HG03039 (cell line): ENCODE measurements at regions not wholly inside any gene's neighbourhood (a gene's known extent, or its start where the extent isn't known, plus 50 kb on each side); places are given as distances from the start of the nearest gene placed in this dataset.
"Not testable (repeated sequence)": the region's sequence is repeated elsewhere in the genome, so short reads cannot be mapped to it uniquely, and the experiment has no call there.

Source experiments
- ATAC-seq: cut with Tn5 transposase; IDR thresholded peaks from one replicate; pipeline ENCODE4 v1.9.1; 2021; ENCODE audit warnings: mild to moderate bottlenecking, moderate library complexity; ENCODE audit not compliant: unreplicated experiment

DNA sequence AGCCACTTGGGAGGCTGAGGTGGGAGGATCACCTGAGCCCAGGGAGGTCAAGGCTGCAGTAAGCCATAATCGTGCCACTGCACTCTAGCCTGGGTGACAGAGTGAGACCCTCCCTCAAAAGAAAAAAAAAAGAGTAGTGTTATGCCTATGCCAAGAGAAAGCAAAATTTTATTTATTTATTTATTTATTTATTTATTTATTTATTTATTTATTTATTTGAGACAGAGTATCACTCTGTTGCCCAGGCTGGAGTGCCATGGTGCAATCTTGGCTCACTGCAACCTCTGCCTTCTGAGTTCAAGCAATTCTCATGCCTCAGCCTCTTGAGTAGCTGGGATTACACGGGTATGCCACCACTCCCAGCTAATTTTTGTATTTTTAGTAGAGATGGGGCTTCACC lies 72.6 kb upstream of the RAPGEF2 start:
- not testable (repeated sequence) for ATAC-seq

- ATAC-seq, result peak; percentile 53
Observed at GRCh38 chr4:159035570-159035969, 67.3 kb upstream of the RAPGEF2 start.

DNA sequence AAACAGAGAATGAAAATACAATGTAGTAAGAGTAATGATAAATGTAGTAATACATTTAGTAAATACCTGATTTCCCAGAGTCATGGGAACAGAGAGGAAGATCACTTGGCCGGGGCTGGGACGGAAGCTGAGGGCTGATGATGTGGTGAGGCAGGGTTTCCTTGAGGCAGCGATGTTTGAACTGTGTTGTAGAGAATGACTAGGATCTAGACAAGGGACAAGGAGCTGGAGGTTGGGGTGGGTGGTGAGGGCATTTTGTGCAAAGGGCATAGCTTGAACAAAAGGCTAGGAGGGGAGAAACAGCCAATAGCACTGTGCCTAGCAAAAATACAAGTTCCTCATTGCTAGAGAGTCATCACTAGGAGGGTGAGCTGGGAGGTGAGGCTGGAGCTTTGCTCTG lies 64.3 kb upstream of the RAPGEF2 start:
- ATAC-seq, result no peak

DNA sequence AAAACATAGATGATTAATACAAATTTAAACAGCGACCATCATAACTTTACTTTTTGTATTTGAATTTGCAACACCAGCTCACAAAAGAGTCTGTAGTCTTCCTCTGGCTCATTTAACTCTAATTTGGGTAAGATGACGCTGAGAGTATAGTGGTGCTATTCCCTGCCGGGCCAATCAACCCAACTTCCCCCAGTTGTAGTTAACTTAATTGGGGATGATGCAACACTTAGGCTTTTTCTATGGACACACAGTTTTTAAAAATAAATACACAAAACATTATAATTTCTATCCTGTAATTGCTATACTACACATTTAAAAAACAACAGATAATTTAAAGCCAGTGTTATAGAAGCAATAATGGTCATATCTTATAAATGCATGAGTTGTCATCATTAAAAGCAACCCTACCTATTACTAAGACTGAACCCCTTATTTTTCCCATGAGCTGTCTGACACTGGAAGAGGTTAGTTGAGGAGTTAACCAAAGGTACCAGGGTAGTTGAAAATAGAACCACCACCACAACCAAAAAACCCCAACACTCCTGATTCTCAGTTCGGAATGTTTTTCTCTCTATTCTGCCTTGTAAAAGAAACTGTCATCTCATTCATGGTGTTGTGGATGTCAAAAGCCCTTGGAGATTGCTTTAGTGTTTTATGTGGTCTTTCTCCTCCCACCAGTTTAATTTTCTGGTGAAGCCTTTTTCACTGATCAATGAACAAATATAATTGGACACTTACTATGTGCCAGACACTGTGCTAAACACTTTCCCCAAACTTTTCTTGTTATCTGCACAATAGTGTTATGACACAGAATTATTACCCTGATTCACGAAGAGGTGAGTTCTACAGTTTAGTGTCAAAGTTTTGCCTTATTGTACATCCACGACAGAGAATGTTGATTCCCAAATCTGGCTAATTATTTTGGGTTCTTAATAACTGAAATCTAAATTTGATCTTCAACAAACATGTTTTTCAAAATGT lies 61.5 kb upstream of the RAPGEF2 start:
- no peak for ATAC-seq

- ATAC-seq, result no peak
Observed at GRCh38 chr4:159042097-159042605, 60.7 kb upstream of the RAPGEF2 start.

DNA sequence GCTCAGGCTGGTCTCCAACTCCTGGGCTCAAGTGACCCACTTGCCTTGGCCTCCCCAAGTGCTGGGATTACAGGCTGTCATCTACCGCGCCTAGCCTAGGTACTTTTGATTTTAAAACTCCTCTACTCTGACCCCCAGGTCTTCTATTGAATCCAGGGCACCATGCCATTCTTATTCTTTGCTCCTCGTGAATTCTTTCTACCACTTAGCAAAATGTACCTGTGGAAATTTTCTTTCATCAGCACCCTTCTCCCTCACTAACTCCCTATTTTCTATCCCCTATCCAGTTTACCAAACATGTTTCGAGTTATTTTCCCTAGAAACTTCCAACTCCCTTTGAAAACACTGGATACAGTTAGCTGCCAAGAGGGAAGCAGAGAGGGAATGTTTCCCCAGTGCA lies 60.0 kb upstream of the RAPGEF2 start:
- ATAC-seq, result no peak

DNA sequence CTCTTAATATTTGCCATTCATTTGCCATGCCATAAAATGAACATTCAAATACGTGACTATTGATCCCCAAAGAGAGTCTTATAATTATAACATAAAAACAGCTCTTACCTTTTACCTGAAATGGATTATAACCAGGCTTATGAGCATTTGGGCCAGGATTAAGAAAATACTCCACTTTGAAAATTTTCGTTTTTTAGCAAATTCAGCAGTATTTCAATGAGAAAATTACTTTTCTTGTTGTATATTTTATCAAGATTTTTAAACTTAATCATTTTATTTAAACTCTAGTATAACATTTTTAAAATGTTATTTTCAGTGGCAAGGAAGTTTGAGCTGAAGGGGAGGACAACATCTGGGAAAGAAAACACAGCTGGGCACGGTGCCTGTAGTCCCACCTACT lies 59.0 kb upstream of the RAPGEF2 start:
- no peak for ATAC-seq

DNA sequence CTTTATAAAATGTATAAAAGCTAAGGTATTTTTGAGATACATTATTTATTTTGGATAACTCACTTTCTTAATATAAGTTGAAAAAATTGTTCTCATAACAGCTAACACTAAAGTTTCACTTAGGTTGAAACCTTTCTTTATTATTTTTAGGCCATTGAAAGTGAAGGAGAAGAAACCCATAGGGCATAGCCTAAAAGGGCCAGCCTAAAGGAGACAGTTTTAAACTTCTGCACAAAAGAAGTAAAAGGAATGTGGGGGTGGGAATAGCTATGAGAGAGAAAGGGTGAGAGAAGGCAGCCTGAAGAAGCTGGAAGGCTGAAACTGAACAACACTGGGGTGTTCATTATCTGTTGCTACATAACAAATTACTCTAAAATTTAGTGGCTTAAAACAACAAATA lies 57.6 kb upstream of the RAPGEF2 start:
- no peak for ATAC-seq

DNA sequence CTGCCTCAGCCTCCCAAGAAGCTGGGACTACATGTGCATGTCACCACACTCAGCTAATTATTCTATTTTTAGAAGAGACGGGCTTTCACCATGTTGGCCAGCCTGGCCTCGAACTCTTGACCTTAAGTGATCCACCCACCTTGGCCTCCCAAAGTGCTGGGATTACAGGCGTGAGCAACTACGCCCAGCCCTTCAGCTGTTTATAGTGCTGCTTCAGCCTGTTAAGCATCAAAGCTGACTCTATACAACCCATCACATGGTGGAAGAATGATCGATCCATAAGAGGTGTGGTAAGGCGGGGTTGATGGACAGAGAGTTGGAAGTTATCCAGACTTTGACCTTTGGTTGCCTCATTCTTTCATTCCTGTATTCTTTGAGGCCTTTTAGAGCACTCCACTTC lies 56.2 kb upstream of the RAPGEF2 start:
- no peak for ATAC-seq

DNA sequence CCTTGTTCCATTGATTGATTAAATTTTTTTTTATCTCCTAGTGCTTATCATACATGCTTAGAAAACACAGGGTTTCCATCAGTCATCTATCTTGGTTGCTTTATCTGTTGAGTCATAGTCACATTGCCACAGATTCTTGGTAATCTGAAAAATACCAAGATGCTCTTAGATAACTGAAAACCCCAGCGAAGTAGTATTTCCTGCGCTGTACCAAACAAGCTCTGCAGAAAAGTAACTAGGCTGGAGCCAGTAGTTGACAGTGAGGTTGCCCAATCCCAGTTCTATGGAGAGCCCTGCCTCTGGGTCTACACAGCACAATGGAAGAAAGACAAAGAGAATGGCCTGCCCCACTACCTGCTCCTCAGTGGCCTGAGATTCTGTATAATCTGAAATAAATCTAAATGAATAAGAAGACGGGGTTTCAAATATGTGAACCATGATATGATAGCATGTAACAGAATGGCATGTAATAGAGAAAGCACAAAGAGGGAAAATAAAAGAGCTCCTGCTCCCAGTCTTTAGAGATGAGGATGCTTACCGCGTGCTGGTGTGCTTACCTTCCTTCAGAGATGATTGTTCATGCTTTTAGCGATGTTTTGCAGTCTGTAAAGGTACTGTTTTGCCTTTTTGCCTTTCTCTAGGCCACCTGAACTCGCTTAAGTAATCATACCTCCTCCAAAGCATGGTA lies 55.3 kb upstream of the RAPGEF2 start:
- no peak for ATAC-seq

- ATAC-seq, result no peak
Observed at GRCh38 chr4:159048166-159048886, 54.6 kb upstream of the RAPGEF2 start.

- ATAC-seq, result no peak
Observed at GRCh38 chr4:159049780-159050375, 53.0 kb upstream of the RAPGEF2 start.

DNA sequence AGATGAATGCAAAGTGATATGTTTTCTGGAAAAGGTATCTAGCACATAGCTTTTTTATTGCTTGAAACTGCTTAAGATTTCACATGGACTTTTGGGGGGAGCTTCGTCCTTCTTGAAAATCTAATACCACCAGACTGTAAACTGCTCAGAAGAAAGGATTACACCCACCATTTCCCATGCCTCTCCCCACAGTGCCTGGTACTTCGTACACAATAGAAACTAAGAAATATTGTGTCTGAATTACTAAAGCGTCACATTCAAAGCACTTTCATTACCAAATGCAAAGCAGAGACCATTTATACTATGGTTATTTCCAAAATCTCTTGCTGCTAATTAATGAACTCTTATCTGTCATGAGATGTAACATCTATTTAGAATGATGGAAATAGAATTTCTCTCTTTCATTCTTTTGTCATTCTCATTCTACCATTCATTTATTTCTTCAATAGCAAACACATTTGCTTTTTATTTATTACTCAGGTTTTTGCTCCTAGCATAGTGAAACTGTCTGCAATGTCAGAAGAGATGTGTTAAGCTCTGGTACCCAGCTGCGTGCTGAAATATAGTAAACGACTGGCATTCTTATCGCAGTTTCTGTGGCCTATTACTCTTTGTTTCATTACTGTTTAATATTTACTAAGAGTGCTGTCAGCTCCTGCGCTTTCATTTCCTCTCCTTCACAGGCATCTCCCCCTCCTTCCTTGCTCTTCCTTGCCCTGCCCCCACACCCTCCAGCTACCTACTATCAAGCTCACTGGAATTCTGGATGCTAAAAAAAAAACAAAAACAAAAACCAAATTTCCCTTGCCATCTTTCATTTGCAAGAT lies 51.4 kb upstream of the RAPGEF2 start:
- ATAC-seq, result peak; percentile 76

- ATAC-seq, result no peak
Observed at GRCh38 chr4:159052315-159052714, 50.6 kb upstream of the RAPGEF2 start.
